Epithelial cell of esophagus (primary cell): ENCODE measurements at regions not wholly inside any gene's neighbourhood (a gene's known extent, or its start where the extent isn't known, plus 50 kb on each side); places are given as distances from the start of the nearest gene placed in this dataset.

Experiments used
- DNase-seq: peaks from one replicate; pipeline ENCODE4 v3.0.0; 2010; ENCODE audit warnings: low read depth
- H3K4me3 ChIP-seq: 2 replicates; pipeline ENCODE4 v1.5.1; 2011; ENCODE audit warnings: mild to moderate bottlenecking, low read length, control low read depth
- TF ChIP-seq, protein P1 (sequence below): IDR thresholded peaks from 2 replicates; pipeline ENCODE4 v1.5.1; 2011; ENCODE audit warnings: low read depth, mild to moderate bottlenecking, low read length, control low read depth, inconsistent platforms; ENCODE audit not compliant: insufficient read depth; ENCODE audit errors: missing control alignments

DNA sequence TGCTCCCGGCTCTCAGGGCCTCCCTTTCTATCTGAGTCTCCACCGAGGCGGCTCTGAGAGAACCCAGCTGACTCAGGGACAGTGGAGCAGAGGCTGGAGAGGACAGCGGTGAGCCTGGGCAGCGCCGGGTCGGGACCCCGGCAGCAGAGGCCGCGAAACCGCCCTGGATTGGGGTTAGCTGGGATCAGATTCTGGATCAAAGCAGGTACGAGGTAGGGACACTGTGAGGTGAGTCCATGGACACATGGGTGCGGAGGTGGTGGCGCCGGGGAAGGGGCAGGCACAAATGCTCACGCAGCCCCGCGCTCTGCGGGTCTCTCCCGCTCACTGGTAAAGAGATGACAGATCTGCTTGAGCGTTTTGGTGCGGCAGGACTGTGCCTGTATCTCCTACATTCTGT, 146.4 kb upstream of the GGTLC1 start:
- TF ChIP-seq, protein P1, sequence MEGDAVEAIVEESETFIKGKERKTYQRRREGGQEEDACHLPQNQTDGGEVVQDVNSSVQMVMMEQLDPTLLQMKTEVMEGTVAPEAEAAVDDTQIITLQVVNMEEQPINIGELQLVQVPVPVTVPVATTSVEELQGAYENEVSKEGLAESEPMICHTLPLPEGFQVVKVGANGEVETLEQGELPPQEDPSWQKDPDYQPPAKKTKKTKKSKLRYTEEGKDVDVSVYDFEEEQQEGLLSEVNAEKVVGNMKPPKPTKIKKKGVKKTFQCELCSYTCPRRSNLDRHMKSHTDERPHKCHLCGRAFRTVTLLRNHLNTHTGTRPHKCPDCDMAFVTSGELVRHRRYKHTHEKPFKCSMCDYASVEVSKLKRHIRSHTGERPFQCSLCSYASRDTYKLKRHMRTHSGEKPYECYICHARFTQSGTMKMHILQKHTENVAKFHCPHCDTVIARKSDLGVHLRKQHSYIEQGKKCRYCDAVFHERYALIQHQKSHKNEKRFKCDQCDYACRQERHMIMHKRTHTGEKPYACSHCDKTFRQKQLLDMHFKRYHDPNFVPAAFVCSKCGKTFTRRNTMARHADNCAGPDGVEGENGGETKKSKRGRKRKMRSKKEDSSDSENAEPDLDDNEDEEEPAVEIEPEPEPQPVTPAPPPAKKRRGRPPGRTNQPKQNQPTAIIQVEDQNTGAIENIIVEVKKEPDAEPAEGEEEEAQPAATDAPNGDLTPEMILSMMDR: no peak
- no peak overlapping the region for H3K4me3 ChIP-seq
- DNase-seq: no peak

DNA sequence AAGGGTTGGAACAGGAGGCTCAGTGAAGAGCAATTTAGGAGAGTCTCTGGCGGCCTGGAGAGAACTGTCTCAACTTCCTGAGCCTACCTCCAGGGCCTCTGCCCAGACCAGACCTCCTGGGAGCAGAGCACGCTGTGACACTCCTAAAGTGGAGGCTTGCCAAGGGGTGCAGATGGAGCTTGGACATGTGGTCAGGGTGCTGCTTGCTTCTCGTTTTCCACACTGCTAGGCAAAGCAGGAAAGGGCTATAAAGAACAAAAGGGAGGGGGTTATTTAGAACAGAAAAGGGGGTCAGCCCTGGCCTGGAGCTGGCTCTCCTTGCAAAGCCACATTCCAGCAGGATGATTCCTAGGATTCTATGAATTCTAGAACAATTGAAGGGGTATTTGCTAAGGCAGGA, 145.7 kb upstream of the GGTLC1 start:
- TF ChIP-seq, protein P1: no peak
- no peak overlapping the region for H3K4me3 ChIP-seq
- DNase-seq: peak; percentile 57

DNA sequence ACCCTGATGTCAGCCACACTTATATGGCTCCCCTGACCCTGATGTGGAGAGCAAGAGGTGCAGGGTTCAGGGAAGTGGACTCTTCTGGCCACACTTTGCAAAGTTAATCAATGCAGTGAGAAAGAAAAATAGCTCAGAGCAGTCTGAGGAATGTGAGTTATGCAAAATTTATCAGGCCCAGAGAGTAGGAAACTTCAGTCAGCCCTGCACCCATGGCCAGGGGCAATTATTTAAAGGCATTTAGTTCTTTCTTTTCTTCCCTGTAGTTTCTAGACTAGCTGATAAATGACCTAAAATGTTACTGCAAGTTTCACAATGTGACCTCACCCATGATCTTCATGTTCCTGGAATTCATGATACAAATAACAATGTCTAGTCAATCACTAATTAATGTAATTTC, 143.7 kb upstream of the GGTLC1 start:
- H3K4me3 ChIP-seq: no peak overlapping the region
- DNase-seq: peak; percentile 18
- TF ChIP-seq, protein P1: no peak

DNA sequence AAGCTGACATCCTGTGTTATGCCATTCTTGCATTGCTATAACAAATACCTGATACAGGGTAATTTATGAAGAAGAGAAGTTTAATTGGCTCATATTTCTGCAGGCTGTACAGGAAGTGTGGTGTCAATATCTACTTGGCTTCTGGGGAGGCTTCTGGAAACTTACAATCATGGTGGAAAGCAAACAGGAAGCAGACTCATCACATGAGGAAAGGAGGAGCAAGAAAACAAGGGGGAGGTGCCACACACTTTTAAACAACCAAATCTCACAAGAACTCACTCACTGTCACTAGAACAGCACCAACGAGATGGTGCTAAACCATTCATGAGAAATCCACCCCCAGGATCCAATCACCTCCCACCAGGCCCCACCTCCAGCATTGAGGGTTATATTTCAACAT, 143.1 kb upstream of the GGTLC1 start:
- no peak overlapping the region for H3K4me3 ChIP-seq
- DNase-seq: no peak
- TF ChIP-seq, protein P1: no peak

DNA sequence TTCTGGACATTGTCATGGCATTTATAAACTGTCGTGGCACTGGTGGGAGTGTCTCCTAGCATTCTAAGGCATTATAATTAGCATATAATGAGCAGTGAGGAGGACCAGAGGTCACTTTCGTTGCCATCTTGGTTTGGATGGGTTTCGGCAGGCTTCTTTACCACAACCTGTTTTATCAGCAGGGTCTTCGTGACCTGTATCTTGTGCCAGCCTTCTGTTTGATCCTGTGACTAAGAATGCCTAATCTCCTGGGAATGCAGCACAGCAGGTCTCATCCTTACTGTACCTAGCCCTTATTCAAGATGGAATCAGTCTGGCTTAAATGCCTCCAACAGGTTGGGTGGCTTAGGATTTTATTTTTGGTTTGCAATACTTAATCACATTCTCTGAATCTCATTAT, 142.7 kb upstream of the GGTLC1 start:
- TF ChIP-seq, protein P1: no peak
- no peak overlapping the region for H3K4me3 ChIP-seq
- peak; percentile 93 for DNase-seq

DNA sequence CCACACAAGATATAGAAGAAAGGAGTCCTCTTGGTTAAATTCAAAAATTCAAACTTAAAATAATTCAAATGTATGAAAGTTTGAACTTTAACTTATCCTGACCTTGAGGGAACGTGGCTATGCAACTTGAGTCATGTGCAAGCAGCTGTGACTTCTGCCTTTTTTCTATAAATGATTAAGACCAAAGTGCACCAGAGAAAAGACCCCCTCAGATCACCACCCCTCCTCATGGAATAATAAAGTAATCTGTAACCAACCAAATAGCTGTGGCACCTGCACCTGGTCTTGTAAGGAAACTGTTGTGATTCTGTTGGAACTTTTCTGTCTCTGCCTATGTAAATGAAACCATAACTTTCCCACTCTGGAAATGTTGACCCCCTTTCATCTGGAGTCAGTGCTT, 141.1 kb upstream of the GGTLC1 start:
- H3K4me3 ChIP-seq: no peak overlapping the region
- TF ChIP-seq, protein P1: no peak
- no peak for DNase-seq

DNA sequence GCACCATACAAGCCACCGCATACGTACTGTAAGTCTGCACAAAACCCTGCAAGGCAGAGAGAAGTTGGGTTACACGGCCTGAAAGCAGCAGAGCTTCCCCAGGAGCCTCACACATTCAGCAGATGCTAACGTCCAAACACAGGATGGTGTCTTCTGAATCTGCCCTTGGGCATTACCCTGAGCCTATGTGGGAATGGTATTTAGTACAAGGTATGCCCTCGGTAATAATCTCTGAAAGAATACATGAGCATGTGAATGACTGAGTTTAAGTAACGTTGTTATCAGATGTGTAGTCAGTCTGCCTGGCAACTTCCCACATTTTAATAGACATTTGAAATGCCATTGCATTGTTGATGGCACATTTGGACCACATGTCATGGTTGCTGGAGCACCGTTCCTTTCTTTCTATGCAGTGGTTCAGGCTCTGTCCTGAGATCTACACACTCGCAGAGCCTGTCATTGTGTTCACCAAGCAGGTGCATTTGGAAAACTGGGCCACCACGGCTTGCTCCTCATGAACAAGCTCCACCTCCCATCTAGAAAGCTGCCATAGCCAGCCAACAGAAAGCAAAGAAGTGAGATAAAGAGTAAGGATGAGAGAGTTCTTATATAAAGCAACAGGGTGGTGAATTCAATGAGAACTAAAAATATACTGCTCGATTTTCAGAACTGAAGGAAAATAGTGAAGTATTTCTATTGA, 136.5 kb upstream of the GGTLC1 start:
- H3K4me3 ChIP-seq: no peak overlapping the region
- TF ChIP-seq, protein P1: no peak
- DNase-seq: no peak
